HepG2 (cell line): ENCODE measurements at regions not wholly inside any gene's neighbourhood (a gene's known extent, or its start where the extent isn't known, plus 50 kb on each side); places are given as distances from the start of the nearest gene placed in this dataset.

Experiments used
- ATAC-seq: fragments of 200-7000 bp; cut with Tn5 transposase; 3 replicates; pipeline ENCODE4 v1.9.1; 2020; ENCODE audit warnings: mild to moderate bottlenecking, moderate library complexity
- BruUV-seq: library from RNA; stranded (reverse); fragments of 400-500 nt; replicated peaks from 2 replicates; lab custom pipeline; 2021; lab: Mats Ljungman, UMichigan
- CTCF ChIA-PET: fragments of 300-600 bp; formaldehyde crosslinking; extraction: SDS; loops from one replicate; lab custom pipeline; 2021; ENCODE audit warnings: low total read pairs, inconsistent platforms, low intra/inter-chr PET ratio; lab: Yijun Ruan, JAX
- POLR2A ChIA-PET: fragments of 350-600 bp; sonication (Branson Sonifier 250); formaldehyde crosslinking; loops from one replicate; lab custom pipeline; 2020; ENCODE audit warnings: antibody characterized with exemption, inconsistent platforms; lab: Yijun Ruan, JAX
- DNase-seq: peaks from one replicate; pipeline ENCODE4 v3.0.0-alpha.2; 2015; ENCODE audit warnings: low spot score
- FAIRE-seq: peaks from 3 replicates; lab custom pipeline; 2011; peaks lifted over from hg19 to GRCh38; lab: Jason Lieb, UNC
- H2AFZ ChIP-seq: one replicate; pipeline ENCODE4 v1.6.1; 2011; ENCODE audit warnings: low read length, inconsistent platforms
- H3K27ac ChIP-seq: fragments of 300-600 bp; 3 replicates; pipeline ENCODE4 v1.8.0; 2011; ENCODE audit warnings: mixed run types, mild to moderate bottlenecking, mixed read lengths, low read length, inconsistent platforms; ENCODE audit not compliant: insufficient read depth; ENCODE audit errors: extremely low read length
- H3K27me3 ChIP-seq, 2 experiments: fragments of 200-600 bp in 1 of 2; 2 replicates in 1 of 2; 3 replicates in 1 of 2; pipeline versions ENCODE4 v1.6.0 to v1.8.0; 2011; ENCODE audit warnings: low read length in 2 of 2, mild to moderate bottlenecking in 2 of 2, moderate library complexity in 2 of 2, inconsistent platforms in 1 of 2; ENCODE audit not compliant: insufficient read depth in 2 of 2, control insufficient read depth in 1 of 2
- H3K36me3 ChIP-seq, 2 experiments: fragments of 200-600 bp in 1 of 2; replicated peaks in 1 of 2; 2 replicates in 1 of 2; 3 replicates in 1 of 2; pipeline versions ENCODE4 v1.5.1 to v1.8.0; 2011; ENCODE audit warnings: low read length in 2 of 2, inconsistent platforms in 1 of 2; ENCODE audit not compliant: insufficient read depth in 2 of 2, control insufficient read depth in 1 of 2
- H3K4me1 ChIP-seq: 2 replicates; pipeline ENCODE4 v1.5.1; 2012; ENCODE audit warnings: low read length, inconsistent platforms; ENCODE audit not compliant: insufficient read depth
- H3K4me2 ChIP-seq: 2 replicates; pipeline ENCODE4 v1.6.0; 2011; ENCODE audit warnings: low read depth, low read length, inconsistent platforms
- H3K4me3 ChIP-seq, 3 experiments: fragments of 200-600 bp in 1 of 3; sonication (generic), shearing (Covaris generic) in 1 of 3; replicated peaks in 1 of 3; 2 replicates each; pipeline ENCODE4 v1.5.1; 2011 to 2016; ENCODE audit warnings: low read length in 3 of 3, inconsistent platforms in 2 of 3, low read depth in 2 of 3, mild to moderate bottlenecking in 2 of 3, control low read depth in 1 of 3, mixed read lengths in 1 of 3; ENCODE audit not compliant: insufficient read depth in 1 of 3
- H3K79me2 ChIP-seq: one replicate; pipeline ENCODE4 v1.6.1; 2011; ENCODE audit warnings: low read length, inconsistent platforms; ENCODE audit not compliant: insufficient read depth
- H3K9ac ChIP-seq: 2 replicates; pipeline ENCODE4 v1.6.0; 2011; ENCODE audit warnings: mild to moderate bottlenecking, low read depth, low read length, inconsistent platforms; ENCODE audit not compliant: insufficient read depth
- H3K9me3 ChIP-seq: 2 replicates; pipeline ENCODE4 v1.5.1; 2012; ENCODE audit warnings: mild to moderate bottlenecking, low read length
- H4K20me1 ChIP-seq: 2 replicates; pipeline ENCODE4 v1.6.0; 2011; ENCODE audit warnings: inconsistent platforms, mild to moderate bottlenecking, low read length, moderate library complexity; ENCODE audit not compliant: insufficient read depth
- CREBL2 ChIP-seq: sonication (generic); formaldehyde crosslinking; IDR thresholded peaks from 2 replicates; pipeline ENCODE4 v1.8.1; 2023; ENCODE audit warnings: missing genetic modification reagents, mild to moderate bottlenecking, borderline replicate concordance
- KDM3A ChIP-seq: IDR thresholded peaks from 2 replicates; pipeline ENCODE4 v1.6.1; 2018; ENCODE audit warnings: low read depth, missing compliant biosample characterization
- RFXAP ChIP-seq: sonication (generic); formaldehyde crosslinking; IDR thresholded peaks from 2 replicates; pipeline ENCODE4 v1.4.0; 2020; ENCODE audit warnings: missing genetic modification reagents, borderline replicate concordance
- SETDB1 ChIP-seq: sonication (generic); formaldehyde crosslinking; IDR thresholded peaks from 2 replicates; pipeline ENCODE4 v1.5.1; 2020; ENCODE audit warnings: missing genetic modification reagents, mild to moderate bottlenecking, borderline replicate concordance
- SRSF1 ChIP-seq: fragments of 200-400 bp; formaldehyde crosslinking; optimal IDR thresholded peaks from 2 replicates; pipeline ENCODE3; 2017; ENCODE audit warnings: mild to moderate bottlenecking, low read depth, low read length, moderate library complexity
- STAT6 ChIP-seq: sonication (generic); formaldehyde crosslinking; IDR thresholded peaks from 2 replicates; pipeline ENCODE4 v1.4.0; 2020; ENCODE audit warnings: missing genetic modification reagents, mild to moderate bottlenecking, borderline replicate concordance
- YEATS2 ChIP-seq: sonication (generic); formaldehyde crosslinking; IDR thresholded peaks from 2 replicates; pipeline ENCODE4 v1.4.0; 2020; ENCODE audit warnings: missing genetic modification reagents, borderline replicate concordance
- ZFY ChIP-seq: sonication (generic); formaldehyde crosslinking; IDR thresholded peaks from 2 replicates; pipeline ENCODE4 v1.4.0; 2020; ENCODE audit warnings: missing genetic modification reagents
- ZNF34 ChIP-seq: sonication (generic); formaldehyde crosslinking; IDR thresholded peaks from 2 replicates; pipeline ENCODE4 v1.4.0; 2020; ENCODE audit warnings: mild to moderate bottlenecking, missing genetic modification reagents, borderline replicate concordance
- ZNF562 ChIP-seq: sonication (generic); formaldehyde crosslinking; IDR thresholded peaks from 2 replicates; pipeline ENCODE4 v1.8.0; 2022; ENCODE audit warnings: missing genetic modification reagents, borderline replicate concordance
- ZNF569 ChIP-seq: sonication (generic); formaldehyde crosslinking; IDR thresholded peaks from 2 replicates; pipeline ENCODE4 v1.5.0; 2020; ENCODE audit warnings: mild to moderate bottlenecking, missing genetic modification reagents, moderate library complexity, borderline replicate concordance
- ZNF619 ChIP-seq: sonication (generic); formaldehyde crosslinking; IDR thresholded peaks from 2 replicates; pipeline ENCODE4 v1.4.0; 2020; ENCODE audit warnings: mild to moderate bottlenecking, missing genetic modification reagents
- ZNF777 ChIP-seq: sonication (generic); formaldehyde crosslinking; IDR thresholded peaks from 2 replicates; pipeline ENCODE4 v1.4.0; 2020; ENCODE audit warnings: missing genetic modification reagents
- WGBS: methylation state at CpG from one replicate; pipeline ENCODE4 v1.1.6; 2017; ENCODE audit warnings: low lambda C conversion rate; 5-methylcytosine and 5-hydroxymethylcytosine counted together
- in situ Hi-C: cut with HindIII; loops from 2 replicates; pipeline ENCODE4 v1.10.0; 2017; ENCODE audit warnings: low pct_unique_long_range_greater_than_20kb; ENCODE audit not compliant: extremely low pct_ligation_motif_present
- intact Hi-C: fragments of 100-400 bp; cut with micrococcal nuclease; formaldehyde crosslinking; loops from one replicate; pipeline ENCODE4 v1.10.0; 2022; ENCODE audit not compliant: unreplicated experiment
- TF ChIP-seq, protein P1 (sequence below): sonication (generic); formaldehyde crosslinking; IDR thresholded peaks from 2 replicates; pipeline ENCODE4 v1.4.0; 2020; ENCODE audit warnings: mild to moderate bottlenecking, missing genetic modification reagents

DNA sequence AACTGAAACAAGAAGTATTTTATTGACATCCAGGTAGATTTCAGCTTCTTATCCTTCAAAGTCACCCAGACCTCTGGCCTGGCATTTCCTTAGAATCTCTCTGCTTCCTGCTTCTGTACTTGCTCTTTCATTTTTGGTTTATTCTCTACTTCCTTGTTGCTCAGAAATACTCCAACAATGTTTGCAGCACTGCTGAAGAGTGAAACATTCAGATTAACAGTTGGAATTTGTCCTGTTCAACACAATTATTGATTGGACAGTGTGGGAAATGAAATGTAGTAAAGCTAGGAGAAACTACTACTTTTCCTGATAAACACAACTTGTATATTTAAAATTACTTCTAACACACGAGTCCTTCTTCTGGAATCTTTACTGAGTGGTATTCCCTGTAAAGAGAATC is 81.0 kb upstream of the MEIS2 start:
- H3K9me3 ChIP-seq: no peaks in the 10 kb centered on the region
- no peaks in the 10 kb centered on the region for H3K4me1 ChIP-seq
- POLR2A ChIA-PET: no interaction called here
- no peak for ATAC-seq
- DNase-seq: no peak
- WGBS: 0% methylated on average over 1 of the region's 1 CpG
- intact Hi-C loops (no loop called here), in situ Hi-C loops (no loop called here)
- H4K20me1 ChIP-seq: no peaks in the 10 kb centered on the region
- TF ChIP-seq SETDB1 (CRISPR knock-in tag) (no peak), STAT6 (no peak), SRSF1 (no peak), CREBL2 (no peak), ZNF569 (CRISPR knock-in tag) (no peak), RFXAP (no peak), ZNF34 (CRISPR knock-in tag) (no peak), ZNF619 (CRISPR knock-in tag) (no peak), ZNF777 (no peak), ZNF562 (no peak), ZFY (CRISPR knock-in tag) (no peak), YEATS2 (CRISPR knock-in tag) (no peak), KDM3A (CRISPR knock-in tag) (no peak)
- TF ChIP-seq, protein P1, sequence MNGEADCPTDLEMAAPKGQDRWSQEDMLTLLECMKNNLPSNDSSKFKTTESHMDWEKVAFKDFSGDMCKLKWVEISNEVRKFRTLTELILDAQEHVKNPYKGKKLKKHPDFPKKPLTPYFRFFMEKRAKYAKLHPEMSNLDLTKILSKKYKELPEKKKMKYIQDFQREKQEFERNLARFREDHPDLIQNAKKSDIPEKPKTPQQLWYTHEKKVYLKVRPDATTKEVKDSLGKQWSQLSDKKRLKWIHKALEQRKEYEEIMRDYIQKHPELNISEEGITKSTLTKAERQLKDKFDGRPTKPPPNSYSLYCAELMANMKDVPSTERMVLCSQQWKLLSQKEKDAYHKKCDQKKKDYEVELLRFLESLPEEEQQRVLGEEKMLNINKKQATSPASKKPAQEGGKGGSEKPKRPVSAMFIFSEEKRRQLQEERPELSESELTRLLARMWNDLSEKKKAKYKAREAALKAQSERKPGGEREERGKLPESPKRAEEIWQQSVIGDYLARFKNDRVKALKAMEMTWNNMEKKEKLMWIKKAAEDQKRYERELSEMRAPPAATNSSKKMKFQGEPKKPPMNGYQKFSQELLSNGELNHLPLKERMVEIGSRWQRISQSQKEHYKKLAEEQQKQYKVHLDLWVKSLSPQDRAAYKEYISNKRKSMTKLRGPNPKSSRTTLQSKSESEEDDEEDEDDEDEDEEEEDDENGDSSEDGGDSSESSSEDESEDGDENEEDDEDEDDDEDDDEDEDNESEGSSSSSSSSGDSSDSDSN: no peak
- H2AFZ ChIP-seq: no peak overlapping the region
- H3K9ac ChIP-seq: no peak overlapping the region
- no peak overlapping the region for H3K4me2 ChIP-seq
- no TSS peak for BruUV-seq
- FAIRE-seq: no peak
- CTCF ChIA-PET: no interaction called here
- no peak overlapping the region for H3K27ac ChIP-seq
- no peaks in the 10 kb centered on the region for H3K36me3 ChIP-seq
- no peaks in the 10 kb centered on the region for H3K79me2 ChIP-seq
- H3K4me3 ChIP-seq: no peak overlapping the region
- no peaks in the 10 kb centered on the region for H3K27me3 ChIP-seq
